Activated naive CD4-positive, alpha-beta T cell treated with anti-CD3 and anti-CD28 coated beads, Interleukin-2, amount 50 U/mL, for 24 hours (primary cell): ENCODE measurements at regions not wholly inside any gene's neighbourhood (a gene's known extent, or its start where the extent isn't known, plus 50 kb on each side); places are given as distances from the start of the nearest gene placed in this dataset.
"Not testable (repeated sequence)": the region's sequence is repeated elsewhere in the genome, so short reads cannot be mapped to it uniquely, and the experiment has no call there.

Source experiments
- H3K27ac Mint-ChIP-seq: one replicate; pipeline ENCODE4 v1.8.0; 2021; ENCODE audit warnings: mild to moderate bottlenecking, mixed read lengths
- H3K27me3 Mint-ChIP-seq: one replicate; pipeline ENCODE4 v1.8.0; 2021; ENCODE audit warnings: mixed read lengths
- H3K36me3 Mint-ChIP-seq: one replicate; pipeline ENCODE4 v1.8.0; 2021; ENCODE audit warnings: mixed read lengths
- H3K4me1 Mint-ChIP-seq: one replicate; pipeline ENCODE4 v1.8.0; 2021; ENCODE audit warnings: mixed read lengths
- H3K4me3 Mint-ChIP-seq: one replicate; pipeline ENCODE4 v1.8.0; 2021; ENCODE audit warnings: mild to moderate bottlenecking, mixed read lengths
- H3K9me3 Mint-ChIP-seq: one replicate; pipeline ENCODE4 v1.8.0; 2021; ENCODE audit warnings: mixed read lengths

DNA sequence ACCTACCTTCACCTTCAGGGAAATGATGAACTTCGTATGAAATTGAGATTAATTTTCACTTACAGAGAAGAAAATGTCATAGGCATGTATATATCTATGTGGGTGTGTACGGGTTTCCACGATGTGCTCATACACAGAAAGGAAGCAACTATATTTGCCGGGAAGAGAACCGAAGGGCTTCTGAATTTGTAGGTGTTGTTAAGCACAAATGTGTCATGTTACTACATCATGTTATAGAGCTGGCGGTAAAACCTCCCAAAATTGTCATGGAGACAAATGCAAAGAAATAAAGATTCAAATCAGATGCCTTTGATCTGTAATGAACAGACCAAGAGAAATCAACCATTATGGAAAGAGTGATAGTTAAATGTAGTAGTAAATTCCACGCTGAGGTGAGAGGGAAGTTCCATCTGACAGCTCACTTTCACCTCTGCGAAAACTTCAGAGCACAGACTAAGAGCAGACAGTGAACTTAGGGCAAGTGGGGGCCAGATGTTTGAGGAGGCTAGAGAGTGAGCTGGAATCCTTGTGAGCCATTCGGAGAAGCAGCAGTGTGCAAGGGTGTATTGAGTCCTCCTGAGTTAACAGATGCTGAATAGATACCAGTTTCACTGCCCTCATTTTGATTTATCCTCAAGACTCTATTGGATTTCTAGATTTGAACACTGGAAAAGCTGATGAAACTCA, 106.7 kb downstream of the OR4M2 start:
- not testable (repeated sequence) for H3K4me1 Mint-ChIP-seq, H3K4me3 Mint-ChIP-seq, H3K27me3 Mint-ChIP-seq, H3K36me3 Mint-ChIP-seq, H3K9me3 Mint-ChIP-seq, H3K27ac Mint-ChIP-seq

DNA sequence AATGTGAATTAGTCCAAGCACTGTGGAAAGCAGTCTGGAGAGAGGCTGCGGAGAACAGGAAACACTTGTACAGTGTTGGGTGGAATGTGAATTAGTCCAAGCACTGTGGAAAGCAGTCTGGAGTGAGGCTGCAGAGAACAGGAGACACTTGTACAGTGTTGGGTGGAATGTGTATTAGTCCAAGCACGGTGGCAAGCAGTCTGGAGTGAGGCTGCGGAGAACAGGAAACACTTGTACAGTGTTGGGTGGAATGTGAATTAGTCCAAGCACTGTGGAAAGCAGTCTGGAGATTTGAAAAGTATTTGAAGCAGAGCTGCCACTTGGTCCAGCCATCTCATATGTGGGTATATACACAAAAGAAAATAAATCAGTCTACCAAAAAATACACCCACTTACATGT, 111.5 kb downstream of the OR4M2 start:
- H3K4me1 Mint-ChIP-seq, H3K36me3 Mint-ChIP-seq, H3K27me3 Mint-ChIP-seq, H3K27ac Mint-ChIP-seq, H3K9me3 Mint-ChIP-seq, H3K4me3 Mint-ChIP-seq: not testable (repeated sequence)

DNA sequence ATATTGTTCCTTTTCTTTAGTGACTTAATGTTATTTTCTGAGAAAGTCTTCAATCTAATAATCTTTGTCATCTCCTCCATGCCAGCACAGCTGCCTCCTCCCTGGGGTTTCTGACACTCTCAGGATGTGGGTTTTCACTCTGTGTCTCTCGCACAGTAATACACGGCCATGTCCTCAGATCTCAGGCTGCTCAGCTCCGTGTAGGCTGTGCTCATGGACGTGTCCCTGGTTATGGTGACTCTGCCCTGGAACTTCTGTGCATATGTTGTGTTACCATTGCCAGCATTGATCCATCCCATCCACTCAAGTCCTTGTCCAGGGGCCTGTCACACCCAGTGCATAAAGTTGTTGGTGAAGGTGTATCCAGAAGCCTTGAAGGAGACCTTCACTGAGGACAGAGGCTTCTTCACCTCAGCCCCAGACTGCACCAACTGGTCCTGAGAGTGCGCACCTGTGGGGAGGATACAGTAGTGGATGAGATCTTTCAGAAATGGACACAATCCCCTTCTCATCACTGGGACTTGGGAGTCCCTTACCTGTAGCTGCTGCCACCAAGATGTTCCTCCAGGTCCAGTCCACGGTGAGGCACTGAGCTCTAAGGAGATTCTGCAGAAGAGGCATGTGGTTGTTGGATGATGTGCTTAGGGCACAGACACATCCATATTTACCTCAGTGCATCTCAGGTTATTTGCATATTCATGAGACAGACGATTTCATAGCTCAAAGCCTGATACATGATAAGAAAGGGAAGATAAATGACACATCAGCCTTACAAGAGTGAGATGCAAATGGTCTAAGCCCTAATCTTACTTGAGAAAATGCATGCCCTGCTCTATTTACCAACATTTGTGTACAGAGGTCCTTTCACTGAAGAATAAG, 114.7 kb downstream of the OR4M2 start:
- not testable (repeated sequence) for H3K4me3 Mint-ChIP-seq, H3K4me1 Mint-ChIP-seq, H3K36me3 Mint-ChIP-seq, H3K9me3 Mint-ChIP-seq, H3K27me3 Mint-ChIP-seq, H3K27ac Mint-ChIP-seq

DNA sequence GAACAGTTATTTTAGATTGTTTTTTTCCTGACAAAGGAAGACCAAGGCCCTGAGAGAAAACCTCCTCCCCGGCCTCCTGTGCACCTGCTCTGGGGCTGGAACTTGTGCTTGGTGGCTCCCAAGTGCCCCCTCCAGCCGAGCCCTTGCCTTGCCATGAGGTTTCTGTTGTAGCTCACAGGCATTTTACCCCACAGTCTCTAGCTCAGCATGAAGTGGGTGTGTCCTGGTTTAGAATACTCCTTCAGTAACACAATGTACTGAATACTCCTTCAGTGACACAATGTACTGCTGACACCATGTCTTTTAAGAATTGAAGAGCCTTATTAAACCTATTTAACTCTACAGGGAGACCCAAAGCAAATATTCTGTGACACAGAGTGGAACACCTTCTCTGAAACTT, 116.1 kb downstream of the OR4M2 start:
- H3K9me3 Mint-ChIP-seq, H3K36me3 Mint-ChIP-seq, H3K27me3 Mint-ChIP-seq, H3K4me1 Mint-ChIP-seq, H3K27ac Mint-ChIP-seq, H3K4me3 Mint-ChIP-seq: not testable (repeated sequence)

DNA sequence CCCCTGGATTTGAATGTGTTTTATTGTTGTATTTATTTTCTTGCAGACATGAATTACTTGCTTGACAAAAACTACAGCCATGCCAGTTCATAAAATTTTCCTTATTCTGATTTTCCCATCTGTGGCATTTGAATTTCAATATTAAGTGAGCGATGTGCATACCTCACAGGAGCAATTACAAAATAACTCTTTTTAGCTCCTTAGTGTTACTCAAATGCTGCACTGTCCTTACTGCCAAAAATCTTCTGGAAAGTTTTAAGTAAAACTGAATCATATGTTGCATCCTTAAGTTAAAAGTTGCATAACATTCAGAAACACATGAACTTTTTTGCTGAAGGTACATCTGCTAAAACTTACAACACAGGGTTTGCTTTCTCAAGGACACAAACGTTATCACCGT, 120.1 kb downstream of the OR4M2 start:
- H3K4me3 Mint-ChIP-seq, H3K9me3 Mint-ChIP-seq, H3K36me3 Mint-ChIP-seq, H3K27me3 Mint-ChIP-seq, H3K27ac Mint-ChIP-seq, H3K4me1 Mint-ChIP-seq: not testable (repeated sequence)

DNA sequence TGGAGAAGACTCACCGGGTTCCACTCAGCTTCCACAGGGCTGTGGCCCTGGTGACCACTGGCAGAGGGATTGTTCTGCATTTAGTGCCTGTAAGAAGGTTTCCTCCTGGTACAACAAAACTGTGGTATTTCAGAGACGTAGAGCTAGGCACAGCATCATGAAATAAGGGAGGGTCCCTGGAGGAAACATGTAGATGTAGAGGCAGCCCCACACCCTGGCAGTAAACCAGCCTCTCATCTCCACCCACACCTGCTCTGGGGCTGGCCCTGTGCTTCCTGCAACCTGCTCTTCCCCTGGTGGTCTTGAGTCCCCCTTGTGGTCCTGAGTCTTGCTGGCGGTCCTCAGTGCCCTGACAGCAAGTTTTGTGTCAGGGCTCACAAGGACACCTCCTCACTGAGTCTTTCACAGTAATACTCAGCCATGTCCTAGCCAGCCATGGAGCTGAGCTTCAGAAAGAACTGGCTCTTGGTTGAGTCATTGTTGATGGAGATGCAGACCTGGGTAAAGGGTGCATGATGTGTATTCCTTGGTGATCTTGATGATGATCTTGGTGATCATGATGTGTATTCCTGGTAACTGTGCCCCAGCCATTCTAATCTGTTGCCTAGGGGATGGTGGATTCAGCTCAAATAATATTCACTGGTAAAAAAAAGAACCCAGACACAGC, 121.8 kb downstream of the OR4M2 start:
- H3K4me1 Mint-ChIP-seq, H3K27ac Mint-ChIP-seq, H3K9me3 Mint-ChIP-seq: not testable (repeated sequence)

DNA sequence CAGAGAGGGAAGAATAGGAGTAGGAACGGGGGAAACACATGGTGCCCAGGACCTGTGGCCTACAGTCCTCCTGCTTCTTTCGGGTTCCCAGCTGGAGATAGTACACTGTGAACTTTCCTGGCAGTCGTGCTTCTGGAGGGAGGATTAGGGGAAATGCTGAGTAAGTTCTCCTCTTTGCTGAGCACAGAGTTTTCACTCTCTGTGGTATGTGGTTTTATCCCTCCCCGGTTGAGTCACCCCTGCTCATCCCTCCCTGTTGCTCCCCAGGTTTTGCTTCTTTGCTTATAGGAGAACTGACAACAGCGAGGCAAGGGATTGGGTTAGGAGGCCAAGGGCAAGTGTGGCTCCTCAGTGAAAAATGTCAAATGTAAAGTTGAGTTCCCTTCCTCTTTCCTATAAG, 122.9 kb downstream of the OR4M2 start:
- not testable (repeated sequence) for H3K27ac Mint-ChIP-seq, H3K9me3 Mint-ChIP-seq, H3K36me3 Mint-ChIP-seq, H3K4me3 Mint-ChIP-seq, H3K4me1 Mint-ChIP-seq, H3K27me3 Mint-ChIP-seq

More for the DNA sequence above, 121.8 kb downstream of the OR4M2 start:
- not testable (repeated sequence) for H3K4me3 Mint-ChIP-seq, H3K36me3 Mint-ChIP-seq, H3K27me3 Mint-ChIP-seq

DNA sequence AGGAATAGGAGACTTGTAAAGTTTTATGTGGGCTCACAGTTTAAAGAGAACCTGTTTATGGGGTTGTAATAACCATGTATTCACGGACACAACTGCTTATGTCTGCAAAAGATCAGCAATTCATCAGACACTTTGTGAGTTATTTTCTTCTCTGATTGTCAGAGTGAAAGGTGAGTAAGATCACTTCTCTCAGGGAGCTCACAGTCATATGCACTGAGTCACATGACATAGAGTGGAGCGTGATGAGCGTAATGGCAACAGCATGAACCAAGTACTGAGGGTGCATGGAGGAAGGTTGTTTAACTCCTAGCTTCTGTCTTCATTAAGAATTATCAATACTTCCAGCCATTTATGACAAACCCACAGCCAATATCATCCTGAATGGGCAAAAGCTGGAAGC, 128.8 kb downstream of the OR4M2 start:
- not testable (repeated sequence) for H3K4me1 Mint-ChIP-seq, H3K9me3 Mint-ChIP-seq, H3K4me3 Mint-ChIP-seq, H3K36me3 Mint-ChIP-seq, H3K27ac Mint-ChIP-seq, H3K27me3 Mint-ChIP-seq

DNA sequence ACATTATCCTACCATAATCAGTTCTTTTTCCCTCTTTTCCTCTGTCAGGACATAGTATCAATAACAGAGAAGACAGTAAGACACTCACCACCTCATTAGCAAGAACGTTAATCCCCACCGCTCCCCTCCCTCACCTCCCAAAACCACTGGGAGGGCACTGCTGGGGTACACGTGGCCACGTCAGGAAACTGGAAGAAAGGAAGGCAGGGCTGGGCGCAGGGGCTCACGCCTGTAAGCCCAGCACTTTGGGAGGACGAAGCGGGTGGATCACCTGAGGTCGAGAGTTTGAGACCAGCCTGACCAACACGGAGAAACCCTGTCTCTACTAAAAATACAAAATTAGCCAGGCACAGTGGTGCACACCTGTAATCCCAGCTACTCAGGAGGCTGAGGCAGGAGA, 142.3 kb downstream of the OR4M2 start:
- H3K27me3 Mint-ChIP-seq, H3K9me3 Mint-ChIP-seq, H3K36me3 Mint-ChIP-seq, H3K4me3 Mint-ChIP-seq: not testable (repeated sequence)
- Mint-ChIP-seq H3K4me1 (peaks cover 35% of the 10 kb centered on the region), H3K27ac (peak overlapping the region; percentile 81)

DNA sequence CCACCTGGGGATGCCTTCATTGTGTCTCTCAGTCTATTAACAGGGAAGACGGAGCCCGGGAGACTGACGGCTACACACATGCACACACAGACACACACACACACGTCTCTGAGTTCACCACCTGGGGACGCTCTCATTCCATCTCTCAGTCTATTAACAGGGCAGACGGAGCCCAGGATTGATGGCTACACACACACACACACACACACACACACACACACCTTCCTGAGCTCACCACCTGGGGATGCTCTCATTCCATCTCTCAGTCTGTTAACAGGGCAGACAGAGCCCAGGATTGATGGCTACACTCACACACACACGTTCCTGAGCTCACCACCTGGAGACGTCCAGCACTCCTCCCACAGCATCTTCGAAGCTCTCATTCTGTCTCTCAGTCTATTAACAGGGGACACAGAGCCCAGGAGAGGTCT, 143.9 kb downstream of the OR4M2 start:
- Mint-ChIP-seq H3K4me1 (peaks cover 35% of the 10 kb centered on the region), H3K27me3 (no peaks in the 10 kb centered on the region), H3K4me3 (no peak overlapping the region), H3K36me3 (no peaks in the 10 kb centered on the region), H3K27ac (peak overlapping the region; percentile 20), H3K9me3 (no peaks in the 10 kb centered on the region)

DNA sequence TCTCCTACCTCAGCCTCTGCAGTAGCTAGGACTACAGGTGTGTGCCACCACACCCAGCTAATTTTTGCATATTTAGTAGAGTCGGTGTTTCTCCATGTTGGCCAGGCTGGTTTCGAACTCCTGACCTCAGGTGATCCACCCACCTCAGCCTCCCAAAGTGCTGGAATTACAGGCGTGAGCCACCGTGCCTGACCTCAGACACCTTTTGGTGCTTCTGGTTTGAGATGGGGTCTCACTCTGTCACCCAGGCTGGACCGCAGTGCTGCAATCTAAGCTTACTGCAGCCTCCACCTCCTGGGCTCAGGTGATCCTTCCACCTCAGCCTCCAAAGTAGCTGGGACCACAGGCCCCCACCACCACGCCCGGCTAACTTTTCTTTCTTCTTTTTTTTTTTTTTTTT, 144.6 kb downstream of the OR4M2 start:
- not testable (repeated sequence) for H3K4me3 Mint-ChIP-seq, H3K36me3 Mint-ChIP-seq, H3K27me3 Mint-ChIP-seq, H3K9me3 Mint-ChIP-seq
- Mint-ChIP-seq H3K27ac (peak overlapping the region; percentile 68), H3K4me1 (peaks cover 35% of the 10 kb centered on the region)

DNA sequence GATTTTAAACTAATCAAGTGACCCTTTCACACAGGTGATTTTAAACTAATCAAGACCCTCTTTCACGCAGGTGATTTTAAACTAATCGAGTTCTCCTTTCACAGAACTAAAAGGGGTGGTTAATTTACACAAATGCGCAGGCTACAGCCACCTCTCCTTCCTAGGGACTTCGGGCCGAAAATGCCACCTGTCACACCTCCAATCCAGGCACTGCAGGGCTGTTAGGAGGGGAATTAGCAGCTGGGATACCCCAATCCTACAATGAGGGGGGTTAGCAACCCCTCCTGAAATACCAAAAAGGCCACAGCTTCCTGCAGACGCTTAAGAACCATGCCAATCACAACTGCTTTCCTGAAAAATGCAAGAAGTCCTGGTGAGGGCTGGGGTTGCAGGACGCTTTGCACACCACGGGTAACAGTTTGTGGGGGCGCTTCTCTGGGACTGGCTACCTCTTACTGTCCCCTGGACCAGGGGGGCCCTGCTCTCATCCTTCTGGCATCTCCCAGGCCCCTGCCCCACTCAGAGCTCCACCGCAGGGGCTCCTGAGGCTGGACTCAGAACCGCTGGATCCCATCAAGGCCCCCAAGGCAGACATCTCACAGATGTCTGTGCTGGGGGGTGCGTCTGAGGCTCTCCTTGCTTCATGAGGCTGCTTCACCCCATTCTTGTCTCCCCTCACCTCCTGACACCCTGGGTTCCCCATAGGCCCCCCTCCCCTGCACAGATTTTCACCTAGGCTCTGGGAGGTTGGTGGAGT, 145.9 kb downstream of the OR4M2 start:
- Mint-ChIP-seq H3K27me3 (no peaks in the 10 kb centered on the region), H3K4me3 (no peak overlapping the region), H3K27ac (no peak overlapping the region), H3K36me3 (no peaks in the 10 kb centered on the region), H3K4me1 (peaks cover 30% of the 10 kb centered on the region), H3K9me3 (no peaks in the 10 kb centered on the region)

DNA sequence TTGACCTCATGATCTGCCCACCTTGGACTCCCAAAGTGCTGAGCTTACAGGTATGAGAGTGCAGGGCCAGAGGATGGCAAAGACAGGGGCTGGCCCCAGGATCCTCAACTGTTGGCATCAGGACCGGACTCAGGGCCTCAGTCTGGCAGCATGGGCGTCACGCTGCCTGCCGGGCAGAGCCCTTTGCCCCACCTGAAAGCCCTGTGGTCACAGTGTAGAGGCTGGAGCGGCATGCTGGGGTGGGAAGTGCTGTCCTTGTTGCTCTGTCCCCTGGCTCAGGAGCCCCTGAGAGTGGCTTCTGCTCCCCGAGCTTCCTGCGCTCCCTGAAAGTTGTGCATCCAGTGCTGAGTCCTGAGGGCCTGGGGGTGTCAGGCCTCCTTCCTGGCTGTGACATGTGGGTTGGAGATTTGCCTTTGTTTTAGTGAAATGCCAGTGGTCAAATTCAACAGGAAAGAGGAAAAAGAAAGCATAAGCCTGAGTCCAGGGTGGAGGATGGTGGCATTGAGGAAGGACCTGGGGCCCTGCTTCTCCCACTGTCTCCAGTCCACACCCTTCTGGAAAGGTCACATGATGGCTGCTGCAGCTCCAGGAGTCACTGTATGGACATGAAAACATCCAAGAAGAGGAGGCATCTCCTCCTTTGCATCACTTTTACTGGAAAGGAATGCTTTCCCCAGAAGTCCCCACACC, 147.2 kb downstream of the OR4M2 start:
- peaks cover 17% of the 10 kb centered on the region for H3K4me1 Mint-ChIP-seq
- H3K4me3 Mint-ChIP-seq, result no peak overlapping the region
- no peaks in the 10 kb centered on the region for H3K36me3 Mint-ChIP-seq
- peak overlapping the region; percentile 44 for H3K27ac Mint-ChIP-seq
- no peaks in the 10 kb centered on the region for H3K9me3 Mint-ChIP-seq
- H3K27me3 Mint-ChIP-seq, result no peaks in the 10 kb centered on the region

DNA sequence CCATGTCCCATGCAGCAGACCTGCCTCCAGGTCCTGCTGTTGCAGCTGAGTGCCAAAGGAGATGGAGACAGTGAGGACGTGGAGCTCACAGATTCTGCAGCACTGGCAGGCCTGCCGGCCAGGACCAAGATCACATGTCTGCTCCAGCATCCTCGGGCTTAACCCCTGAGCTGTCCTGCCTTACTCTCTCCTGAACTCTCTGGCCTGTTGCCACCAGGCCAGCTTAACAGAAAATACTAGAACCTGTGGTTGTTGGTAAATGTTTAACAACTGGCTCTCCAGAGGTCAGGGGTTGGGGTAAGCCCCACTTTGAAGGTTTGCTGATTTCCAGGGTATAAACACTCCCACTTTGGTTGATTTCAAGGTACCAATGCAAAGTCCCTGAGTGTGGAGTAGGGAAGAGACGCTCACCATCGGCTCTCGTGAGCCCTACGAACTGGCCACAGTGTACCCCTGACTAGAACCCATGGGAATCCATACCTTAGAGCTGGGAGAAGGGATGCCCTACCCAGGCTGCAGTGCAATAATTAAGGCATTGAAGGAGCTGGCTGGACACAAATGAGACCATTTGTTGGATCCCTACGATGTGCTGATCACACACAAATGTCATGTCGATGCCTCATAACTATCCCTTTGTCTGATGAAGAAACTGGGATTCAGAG, 147.9 kb downstream of the OR4M2 start:
- Mint-ChIP-seq H3K27ac (no peak overlapping the region), H3K27me3 (no peaks in the 10 kb centered on the region), H3K4me1 (peaks cover 10% of the 10 kb centered on the region), H3K4me3 (no peak overlapping the region), H3K9me3 (no peaks in the 10 kb centered on the region), H3K36me3 (no peaks in the 10 kb centered on the region)
